Neural progenitor cell (in vitro differentiated cells): ENCODE measurements at regions not wholly inside any gene's neighbourhood (a gene's known extent, or its start where the extent isn't known, plus 50 kb on each side); places are given as distances from the start of the nearest gene placed in this dataset.

Source experiments
- CTCF ChIP-seq: fragments of 200-600 bp; sonication (generic); IDR thresholded peaks from 2 replicates; pipeline ENCODE4 v1.5.1; 2017; ENCODE audit warnings: antibody characterized with exemption, mild to moderate bottlenecking
- EZH2 ChIP-seq: fragments of 200-600 bp; sonication (generic); IDR thresholded peaks from 2 replicates; pipeline ENCODE4 v1.6.1; 2017; ENCODE audit warnings: antibody characterized with exemption, mild to moderate bottlenecking, moderate library complexity
- EZH2phosphoT487 ChIP-seq: fragments of 200-600 bp; sonication (generic); IDR thresholded peaks from 2 replicates; pipeline ENCODE4 v1.6.1; 2017; ENCODE audit warnings: antibody characterized with exemption

GRCh38 chr20:22525069-22525820, 59.1 kb downstream of the FOXA2 start:
- TF ChIP-seq CTCF (no peak), EZH2phosphoT487 (no peak), EZH2 (no peak)
